ENCODE measurements at regions not wholly inside any gene's neighbourhood (a gene's known extent, or its start where the extent isn't known, plus 50 kb on each side); places are given as distances from the start of the nearest gene placed in this dataset.

DNA sequence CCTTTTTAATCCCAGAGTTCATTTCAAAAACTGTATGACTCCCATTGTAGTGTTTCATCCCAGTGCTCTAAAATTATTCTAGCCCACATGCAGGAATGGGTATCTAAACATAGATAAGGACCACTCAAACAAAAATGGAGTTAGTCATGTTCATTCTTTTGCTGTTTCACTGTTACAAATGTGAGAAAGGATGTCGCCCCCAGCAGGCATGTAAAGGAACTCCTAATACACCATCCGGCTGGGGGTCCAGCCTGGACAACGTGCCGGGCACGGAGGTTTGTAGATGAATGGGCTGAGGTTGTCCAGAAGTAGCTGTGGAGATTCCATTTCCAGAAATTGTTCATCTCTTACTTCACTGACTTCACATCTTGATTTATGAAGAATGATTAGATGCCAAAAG, 101.9 kb upstream of the RAB12 start:
- TF ChIP-seq, protein P1, sequence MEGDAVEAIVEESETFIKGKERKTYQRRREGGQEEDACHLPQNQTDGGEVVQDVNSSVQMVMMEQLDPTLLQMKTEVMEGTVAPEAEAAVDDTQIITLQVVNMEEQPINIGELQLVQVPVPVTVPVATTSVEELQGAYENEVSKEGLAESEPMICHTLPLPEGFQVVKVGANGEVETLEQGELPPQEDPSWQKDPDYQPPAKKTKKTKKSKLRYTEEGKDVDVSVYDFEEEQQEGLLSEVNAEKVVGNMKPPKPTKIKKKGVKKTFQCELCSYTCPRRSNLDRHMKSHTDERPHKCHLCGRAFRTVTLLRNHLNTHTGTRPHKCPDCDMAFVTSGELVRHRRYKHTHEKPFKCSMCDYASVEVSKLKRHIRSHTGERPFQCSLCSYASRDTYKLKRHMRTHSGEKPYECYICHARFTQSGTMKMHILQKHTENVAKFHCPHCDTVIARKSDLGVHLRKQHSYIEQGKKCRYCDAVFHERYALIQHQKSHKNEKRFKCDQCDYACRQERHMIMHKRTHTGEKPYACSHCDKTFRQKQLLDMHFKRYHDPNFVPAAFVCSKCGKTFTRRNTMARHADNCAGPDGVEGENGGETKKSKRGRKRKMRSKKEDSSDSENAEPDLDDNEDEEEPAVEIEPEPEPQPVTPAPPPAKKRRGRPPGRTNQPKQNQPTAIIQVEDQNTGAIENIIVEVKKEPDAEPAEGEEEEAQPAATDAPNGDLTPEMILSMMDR (conservative IDR thresholded peaks at IDR 0.05; ENCODE audit: low read depth, low read length), result peak; percentile 52
- TF ChIP-seq EZH2 (IDR thresholded peaks at IDR 0.05; ENCODE audit: low read length, unreplicated experiment) (no peak), EZH2phosphoT487 (IDR thresholded peaks at IDR 0.05; ENCODE audit: borderline replicate concordance, low read length) (no peak)
